Liver (tissue), 3 donors: ENCODE measurements at regions not wholly inside any gene's neighbourhood (a gene's known extent, or its start where the extent isn't known, plus 50 kb on each side); places are given as distances from the start of the nearest gene placed in this dataset.

Source experiments
- CTCF ChIP-seq: fragments of 150-350 bp; IDR thresholded peaks from 2 replicates; pipeline ENCODE4 v1.5.1; 2017; ENCODE audit warnings: improper control_type of control experiment, low read depth, low read length; ENCODE audit not compliant: missing input control
- EGR1 ChIP-seq, 2 donors: IDR thresholded peaks; 2 replicates each; pipeline ENCODE4 v1.6.1; 2016 to 2018; ENCODE audit warnings: antibody characterized with exemption in 2 of 2, low read depth in 2 of 2
- GABPA ChIP-seq, 2 donors: IDR thresholded peaks in 1 of 2; conservative IDR thresholded peaks in 1 of 2; 2 replicates each; pipeline ENCODE4 v1.6.1; 2016; ENCODE audit warnings: antibody characterized with exemption in 2 of 2, mild to moderate bottlenecking in 1 of 2, moderate library complexity in 1 of 2
- JUND ChIP-seq, 2 donors: IDR thresholded peaks; 2 replicates each; pipeline ENCODE4 v1.6.1; 2016; ENCODE audit warnings: antibody characterized with exemption in 2 of 2
- MAX ChIP-seq: IDR thresholded peaks from 2 replicates; pipeline ENCODE4 v1.6.1; 2016; ENCODE audit warnings: antibody characterized with exemption
- RAD21 ChIP-seq, 2 donors: IDR thresholded peaks; 2 replicates each; pipeline ENCODE4 v1.6.1; 2016; ENCODE audit warnings: antibody characterized with exemption in 2 of 2, mild to moderate bottlenecking in 2 of 2
- REST ChIP-seq: IDR thresholded peaks from 2 replicates; pipeline ENCODE4 v1.6.1; 2016; ENCODE audit warnings: antibody characterized with exemption, mild to moderate bottlenecking
- SP1 ChIP-seq: IDR thresholded peaks from 2 replicates; pipeline ENCODE4 v1.6.1; 2018; ENCODE audit warnings: antibody characterized with exemption, mild to moderate bottlenecking
- TAF1 ChIP-seq: conservative IDR thresholded peaks from 2 replicates; pipeline ENCODE4 v1.6.1; 2016; ENCODE audit warnings: antibody characterized with exemption, mild to moderate bottlenecking
- YY1 ChIP-seq: IDR thresholded peaks from 2 replicates; pipeline ENCODE4 v1.6.1; 2016; ENCODE audit warnings: antibody characterized with exemption, mild to moderate bottlenecking
- donor health status: healthy.
- donor health status: healthy.

- TF ChIP-seq YY1 (no peak), CTCF (no peak), MAX (no peak), GABPA (IDR thresholded peaks at IDR 0.05 in 1 of 2, conservative IDR thresholded peaks at IDR 0.05 in 1 of 2) (no peak), REST (no peak), SP1 (no peak), RAD21 (IDR thresholded peaks at IDR 0.05) (no peak), EGR1 (IDR thresholded peaks at IDR 0.05; ENCODE audit: low read depth in 2 of 2) (no peak), JUND (IDR thresholded peaks at IDR 0.05) (no peak), TAF1 (no peak)
Measured at GRCh38 chr21:15373941-15374340, 309.1 kb upstream of the NRIP1 start.
